B cell (primary cell): ENCODE measurements at regions not wholly inside any gene's neighbourhood (a gene's known extent, or its start where the extent isn't known, plus 50 kb on each side); places are given as distances from the start of the nearest gene placed in this dataset.

Experiments
- EZH2 ChIP-seq: IDR thresholded peaks from 2 replicates; pipeline ENCODE4 v1.6.1; 2012; ENCODE audit warnings: borderline replicate concordance, low read depth, mild to moderate bottlenecking, moderate library complexity, low read length; ENCODE audit not compliant: insufficient read depth, poor library complexity, severe bottlenecking
- TF ChIP-seq, protein P1 (sequence below): fragments of 200-600 bp; IDR thresholded peaks from one replicate; pipeline ENCODE4 v1.8.0; 2022; ENCODE audit warnings: antibody characterized with exemption, mild to moderate bottlenecking

DNA sequence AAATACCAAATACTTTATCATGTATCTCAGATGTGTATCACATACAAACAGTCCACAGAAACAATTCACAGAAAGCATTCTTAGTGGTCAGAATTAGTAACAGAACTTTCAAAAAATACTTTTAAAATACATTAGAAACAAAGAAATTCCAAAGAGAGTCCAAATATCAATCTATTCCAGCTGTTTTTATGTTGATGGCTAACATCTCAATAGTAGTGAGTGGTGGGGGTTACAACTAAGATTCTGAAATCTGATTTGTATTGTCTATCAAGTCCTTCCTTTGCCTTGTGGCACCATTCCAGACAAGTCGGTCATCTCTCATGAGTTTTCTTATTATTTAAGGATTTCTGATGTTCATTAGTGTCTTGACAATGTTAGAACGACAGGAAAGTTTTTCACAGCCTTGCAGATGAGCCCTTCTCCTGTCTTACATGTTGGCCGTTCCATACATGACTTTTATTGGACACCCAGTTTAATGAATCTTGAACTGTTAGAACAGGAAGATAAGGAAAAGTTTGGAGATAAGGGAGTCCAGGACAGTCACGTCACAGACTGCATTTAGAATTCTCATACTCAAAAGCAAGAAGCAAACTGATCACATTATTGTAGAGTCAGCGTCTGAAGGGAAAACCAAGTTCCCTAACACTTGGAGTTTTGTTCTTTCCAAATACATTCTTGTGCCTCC is 410.3 kb downstream of the PID1 start:
- TF ChIP-seq, protein P1, sequence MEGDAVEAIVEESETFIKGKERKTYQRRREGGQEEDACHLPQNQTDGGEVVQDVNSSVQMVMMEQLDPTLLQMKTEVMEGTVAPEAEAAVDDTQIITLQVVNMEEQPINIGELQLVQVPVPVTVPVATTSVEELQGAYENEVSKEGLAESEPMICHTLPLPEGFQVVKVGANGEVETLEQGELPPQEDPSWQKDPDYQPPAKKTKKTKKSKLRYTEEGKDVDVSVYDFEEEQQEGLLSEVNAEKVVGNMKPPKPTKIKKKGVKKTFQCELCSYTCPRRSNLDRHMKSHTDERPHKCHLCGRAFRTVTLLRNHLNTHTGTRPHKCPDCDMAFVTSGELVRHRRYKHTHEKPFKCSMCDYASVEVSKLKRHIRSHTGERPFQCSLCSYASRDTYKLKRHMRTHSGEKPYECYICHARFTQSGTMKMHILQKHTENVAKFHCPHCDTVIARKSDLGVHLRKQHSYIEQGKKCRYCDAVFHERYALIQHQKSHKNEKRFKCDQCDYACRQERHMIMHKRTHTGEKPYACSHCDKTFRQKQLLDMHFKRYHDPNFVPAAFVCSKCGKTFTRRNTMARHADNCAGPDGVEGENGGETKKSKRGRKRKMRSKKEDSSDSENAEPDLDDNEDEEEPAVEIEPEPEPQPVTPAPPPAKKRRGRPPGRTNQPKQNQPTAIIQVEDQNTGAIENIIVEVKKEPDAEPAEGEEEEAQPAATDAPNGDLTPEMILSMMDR = no peak
- no peak for TF ChIP-seq EZH2
